Breast epithelium (tissue), 3 donors: ENCODE measurements at regions not wholly inside any gene's neighbourhood (a gene's known extent, or its start where the extent isn't known, plus 50 kb on each side); places are given as distances from the start of the nearest gene placed in this dataset.

Source experiments
- POLR2A ChIP-seq: fragments of 450-650 bp; IDR thresholded peaks from one replicate; pipeline ENCODE4 v1.6.1; 2016; ENCODE audit warnings: antibody characterized with exemption, mild to moderate bottlenecking, moderate library complexity
- POLR2AphosphoS5 ChIP-seq, 3 donors: sonication (generic); formaldehyde crosslinking; IDR thresholded peaks; one replicate each; pipeline ENCODE4 v1.6.1; 2017; ENCODE audit warnings: antibody characterized with exemption in 3 of 3
- TF ChIP-seq, protein P1 (sequence below), 3 donors: fragments of 450-650 bp; IDR thresholded peaks; one replicate each; pipeline ENCODE4 v1.5.1; 2016 to 2017; ENCODE audit warnings: antibody characterized with exemption in 3 of 3, mild to moderate bottlenecking in 3 of 3, moderate library complexity in 3 of 3

DNA sequence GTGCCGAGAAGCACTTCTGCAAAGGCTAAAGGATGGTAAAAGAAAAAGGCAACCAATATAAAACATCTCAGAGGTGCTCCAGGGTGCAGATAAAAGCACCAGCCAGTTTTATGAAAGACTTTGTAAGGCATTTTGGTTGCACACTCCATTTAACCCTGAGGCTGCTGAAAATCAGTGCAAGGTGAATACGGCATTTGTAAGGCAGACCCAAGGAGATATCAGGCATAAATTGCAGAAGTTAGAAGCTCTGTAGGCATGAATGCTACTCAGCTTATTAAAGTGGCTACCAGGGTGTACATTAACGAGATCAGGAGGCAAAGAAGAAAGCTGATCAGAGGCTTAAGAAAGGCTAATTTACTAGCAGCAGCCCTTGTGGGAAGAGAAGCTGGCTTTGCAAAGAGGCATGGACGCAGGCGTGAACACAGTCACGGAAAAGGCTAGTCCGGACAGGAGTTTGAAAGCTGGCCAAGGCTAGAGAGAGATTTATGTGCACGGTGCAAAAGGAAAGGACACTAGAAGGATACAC lies 99.6 kb downstream of the ZNF429 start:
- TF ChIP-seq, protein P1, sequence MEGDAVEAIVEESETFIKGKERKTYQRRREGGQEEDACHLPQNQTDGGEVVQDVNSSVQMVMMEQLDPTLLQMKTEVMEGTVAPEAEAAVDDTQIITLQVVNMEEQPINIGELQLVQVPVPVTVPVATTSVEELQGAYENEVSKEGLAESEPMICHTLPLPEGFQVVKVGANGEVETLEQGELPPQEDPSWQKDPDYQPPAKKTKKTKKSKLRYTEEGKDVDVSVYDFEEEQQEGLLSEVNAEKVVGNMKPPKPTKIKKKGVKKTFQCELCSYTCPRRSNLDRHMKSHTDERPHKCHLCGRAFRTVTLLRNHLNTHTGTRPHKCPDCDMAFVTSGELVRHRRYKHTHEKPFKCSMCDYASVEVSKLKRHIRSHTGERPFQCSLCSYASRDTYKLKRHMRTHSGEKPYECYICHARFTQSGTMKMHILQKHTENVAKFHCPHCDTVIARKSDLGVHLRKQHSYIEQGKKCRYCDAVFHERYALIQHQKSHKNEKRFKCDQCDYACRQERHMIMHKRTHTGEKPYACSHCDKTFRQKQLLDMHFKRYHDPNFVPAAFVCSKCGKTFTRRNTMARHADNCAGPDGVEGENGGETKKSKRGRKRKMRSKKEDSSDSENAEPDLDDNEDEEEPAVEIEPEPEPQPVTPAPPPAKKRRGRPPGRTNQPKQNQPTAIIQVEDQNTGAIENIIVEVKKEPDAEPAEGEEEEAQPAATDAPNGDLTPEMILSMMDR (IDR thresholded peaks at IDR 0.05): no peak
- TF ChIP-seq POLR2AphosphoS5 (IDR thresholded peaks at IDR 0.05): no peak
- no peak for TF ChIP-seq POLR2A
